ENCODE measurements at regions not wholly inside any gene's neighbourhood (a gene's known extent, or its start where the extent isn't known, plus 50 kb on each side); places are given as distances from the start of the nearest gene placed in this dataset.

- Histone ChIP-seq H4K20me1 (ENCODE audit: control insufficient read depth, extremely low read depth, insufficient read depth, low read length) (no peaks in the 10 kb centered on the region), H3K27ac (ENCODE audit: control insufficient read depth, insufficient read depth, low read length) (no peak overlapping the region), H3K9me1 (ENCODE audit: control insufficient read depth, extremely low read depth, insufficient read depth, low read length) (no peaks in the 10 kb centered on the region), H3K4me3 (ENCODE audit: control insufficient read depth in 2 of 3, extremely low read depth in 1 of 3, insufficient read depth in 2 of 3, low read depth in 1 of 3, low read length in 3 of 3) (no peak overlapping the region), H3K4me2 (ENCODE audit: control insufficient read depth, extremely low read depth, insufficient read depth, low read depth, low read length) (no peak overlapping the region), H3K4me1 (ENCODE audit: control insufficient read depth, extremely low read depth, insufficient read depth, low read length) (no peaks in the 10 kb centered on the region), H3K79me2 (ENCODE audit: control insufficient read depth, insufficient read depth, low read length) (no peaks in the 10 kb centered on the region), H2AFZ (ENCODE audit: control insufficient read depth, low read length) (no peak overlapping the region), H3K9me3 (ENCODE audit: control insufficient read depth, low read depth, low read length) (no peaks in the 10 kb centered on the region), H3K36me3 (ENCODE audit: control insufficient read depth in 2 of 2, extremely low read depth in 1 of 2, insufficient read depth in 2 of 2, low read length in 2 of 2) (no peaks in the 10 kb centered on the region), H3K27me3 (ENCODE audit: control insufficient read depth, extremely low read depth, insufficient read depth, low read length) (peaks cover 10% of the 10 kb centered on the region), H3K9ac (ENCODE audit: control insufficient read depth, extremely low read depth, insufficient read depth, low read length) (no peak overlapping the region)
- dilution Hi-C loops (cut with MboI; ENCODE audit: extremely low pct_ligation_motif_present, low sequenced_read_pairs), result no loop called here
- TF ChIP-seq EZH2 (IDR thresholded peaks at IDR 0.05; ENCODE audit: low read length), result no peak
- TF ChIP-seq CTCF (optimal IDR thresholded peaks at IDR 0.05 in 1 of 3, IDR thresholded peaks at IDR 0.05 in 1 of 3, conservative IDR thresholded peaks at IDR 0.05 in 1 of 3; ENCODE audit: extremely low read depth in 1 of 3, insufficient read depth in 2 of 3, low read length in 3 of 3), result no peak
- FAIRE-seq (no peak), DNase-seq (ENCODE audit: low read depth, low spot score) (no peak)
These were observed 193.3 kb downstream of the PTPRU start for GRCh38 chr1:29429656-29430055.

- Histone ChIP-seq H3K4me1 (ENCODE audit: control insufficient read depth, extremely low read depth, insufficient read depth, low read length) (no peaks in the 10 kb centered on the region), H3K79me2 (ENCODE audit: control insufficient read depth, insufficient read depth, low read length) (no peaks in the 10 kb centered on the region), H3K4me2 (ENCODE audit: control insufficient read depth, extremely low read depth, insufficient read depth, low read depth, low read length) (no peak overlapping the region), H4K20me1 (ENCODE audit: control insufficient read depth, extremely low read depth, insufficient read depth, low read length) (no peaks in the 10 kb centered on the region), H3K9me1 (ENCODE audit: control insufficient read depth, extremely low read depth, insufficient read depth, low read length) (no peaks in the 10 kb centered on the region), H3K27me3 (ENCODE audit: control insufficient read depth, extremely low read depth, insufficient read depth, low read length) (peaks cover 10% of the 10 kb centered on the region), H3K27ac (ENCODE audit: control insufficient read depth, insufficient read depth, low read length) (no peak overlapping the region), H3K9me3 (ENCODE audit: control insufficient read depth, low read depth, low read length) (no peaks in the 10 kb centered on the region), H2AFZ (ENCODE audit: control insufficient read depth, low read length) (no peak overlapping the region), H3K4me3 (ENCODE audit: control insufficient read depth in 2 of 3, extremely low read depth in 1 of 3, insufficient read depth in 2 of 3, low read depth in 1 of 3, low read length in 3 of 3) (no peak overlapping the region), H3K36me3 (ENCODE audit: control insufficient read depth in 2 of 2, extremely low read depth in 1 of 2, insufficient read depth in 2 of 2, low read length in 2 of 2) (no peaks in the 10 kb centered on the region), H3K9ac (ENCODE audit: control insufficient read depth, extremely low read depth, insufficient read depth, low read length) (no peak overlapping the region)
- dilution Hi-C loops (cut with MboI; ENCODE audit: extremely low pct_ligation_motif_present, low sequenced_read_pairs), result no loop called here
- DNase-seq (ENCODE audit: low read depth, low spot score) (no peak), FAIRE-seq (no peak)
- TF ChIP-seq CTCF (optimal IDR thresholded peaks at IDR 0.05 in 1 of 3, IDR thresholded peaks at IDR 0.05 in 1 of 3, conservative IDR thresholded peaks at IDR 0.05 in 1 of 3; ENCODE audit: extremely low read depth in 1 of 3, insufficient read depth in 2 of 3, low read length in 3 of 3) (no peak), EZH2 (IDR thresholded peaks at IDR 0.05; ENCODE audit: low read length) (no peak)
These were observed 192.7 kb downstream of the PTPRU start for GRCh38 chr1:29428997-29429396.

All from keratinocyte (primary cell).